ENCODE measurements at regions not wholly inside any gene's neighbourhood (a gene's known extent, or its start where the extent isn't known, plus 50 kb on each side); places are given as distances from the start of the nearest gene placed in this dataset.

GRCh38 chr5:42887575-42887974, 75.9 kb upstream of the SELENOP start (continued):
- no peak for TF ChIP-seq ZNF331 (CRISPR knock-in tag; IDR thresholded peaks at IDR 0.05; ENCODE audit: low read depth)
- TF ChIP-seq ZNF462 (CRISPR knock-in tag; IDR thresholded peaks at IDR 0.05) = no peak
- no peak for TF ChIP-seq CREB1 (CRISPR knock-in tag; IDR thresholded peaks at IDR 0.05; ENCODE audit: low read depth)
- TF ChIP-seq NANOG (IDR thresholded peaks at IDR 0.05; ENCODE audit: borderline replicate concordance) = no peak

GRCh38 chr5:42887097-42887496, 75.4 kb upstream of the SELENOP start:
- H3K4me3 Mint-ChIP-seq = no peak overlapping the region
- H3K79me2 ChIP-seq (replicated peaks; ENCODE audit: insufficient read depth) = no peaks in the 10 kb centered on the region
- no peak for ATAC-seq
- H3F3A ChIP-seq (replicated peaks; ENCODE audit: low read depth) = no peaks in the 10 kb centered on the region
- H3K27me3 Mint-ChIP-seq (ENCODE audit: insufficient read depth, low read depth, poor library complexity) = no peaks in the 10 kb centered on the region
- no peaks in the 10 kb centered on the region for H3K27me3 ChIP-seq (ENCODE audit: insufficient read depth)
- peaks cover 2% of the 10 kb centered on the region; the same call in 2 of the 3 replicates for H3K9me3 Mint-ChIP-seq
- no peaks in the 10 kb centered on the region for H3K4me1 ChIP-seq (ENCODE audit: insufficient read depth)
- no peaks in the 10 kb centered on the region for H3K36me3 Mint-ChIP-seq (ENCODE audit: low read depth)
- no peaks in the 10 kb centered on the region for H4K20me1 ChIP-seq (replicated peaks; ENCODE audit: insufficient read depth)
- H3K36me3 ChIP-seq (ENCODE audit: insufficient read depth) = no peaks in the 10 kb centered on the region
- no peak for DNase-seq (ENCODE audit: low spot score)
- H3K27ac ChIP-seq (ENCODE audit: low read depth) = no peak overlapping the region
- no peak overlapping the region for H3K4me3 ChIP-seq
- H3K9me2 ChIP-seq (ENCODE audit: insufficient read depth) = no peaks in the 10 kb centered on the region
- H3K4me1 Mint-ChIP-seq = no peaks in the 10 kb centered on the region
- H2AFZ ChIP-seq = no peak overlapping the region
- H3K27ac Mint-ChIP-seq = no peak overlapping the region
- no peak overlapping the region for H3K4me2 ChIP-seq
- TF ChIP-seq EZH2 (IDR thresholded peaks at IDR 0.05; ENCODE audit: low read depth, unreplicated experiment) (no peak), ZNF114 (CRISPR knock-in tag; IDR thresholded peaks at IDR 0.05) (no peak), STAT1 (IDR thresholded peaks at IDR 0.05; ENCODE audit: unreplicated experiment) (no peak), NANOG (IDR thresholded peaks at IDR 0.05; ENCODE audit: borderline replicate concordance) (no peak), JUNB (IDR thresholded peaks at IDR 0.05; ENCODE audit: unreplicated experiment) (no peak), EZH2phosphoT487 (IDR thresholded peaks at IDR 0.05; ENCODE audit: unreplicated experiment) (no peak), CREB1 (CRISPR knock-in tag; IDR thresholded peaks at IDR 0.05; ENCODE audit: low read depth) (no peak), POLR2AphosphoS5 (IDR thresholded peaks at IDR 0.05; ENCODE audit: low read depth) (no peak), CTCF (conservative IDR thresholded peaks at IDR 0.05; ENCODE audit: low read depth in 2 of 2) (no peak), ZNF331 (CRISPR knock-in tag; IDR thresholded peaks at IDR 0.05; ENCODE audit: low read depth) (no peak)
- TF ChIP-seq, protein P1, sequence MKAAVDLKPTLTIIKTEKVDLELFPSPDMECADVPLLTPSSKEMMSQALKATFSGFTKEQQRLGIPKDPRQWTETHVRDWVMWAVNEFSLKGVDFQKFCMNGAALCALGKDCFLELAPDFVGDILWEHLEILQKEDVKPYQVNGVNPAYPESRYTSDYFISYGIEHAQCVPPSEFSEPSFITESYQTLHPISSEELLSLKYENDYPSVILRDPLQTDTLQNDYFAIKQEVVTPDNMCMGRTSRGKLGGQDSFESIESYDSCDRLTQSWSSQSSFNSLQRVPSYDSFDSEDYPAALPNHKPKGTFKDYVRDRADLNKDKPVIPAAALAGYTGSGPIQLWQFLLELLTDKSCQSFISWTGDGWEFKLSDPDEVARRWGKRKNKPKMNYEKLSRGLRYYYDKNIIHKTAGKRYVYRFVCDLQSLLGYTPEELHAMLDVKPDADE (IDR thresholded peaks at IDR 0.05) = no peak
- TF ChIP-seq, protein P2, sequence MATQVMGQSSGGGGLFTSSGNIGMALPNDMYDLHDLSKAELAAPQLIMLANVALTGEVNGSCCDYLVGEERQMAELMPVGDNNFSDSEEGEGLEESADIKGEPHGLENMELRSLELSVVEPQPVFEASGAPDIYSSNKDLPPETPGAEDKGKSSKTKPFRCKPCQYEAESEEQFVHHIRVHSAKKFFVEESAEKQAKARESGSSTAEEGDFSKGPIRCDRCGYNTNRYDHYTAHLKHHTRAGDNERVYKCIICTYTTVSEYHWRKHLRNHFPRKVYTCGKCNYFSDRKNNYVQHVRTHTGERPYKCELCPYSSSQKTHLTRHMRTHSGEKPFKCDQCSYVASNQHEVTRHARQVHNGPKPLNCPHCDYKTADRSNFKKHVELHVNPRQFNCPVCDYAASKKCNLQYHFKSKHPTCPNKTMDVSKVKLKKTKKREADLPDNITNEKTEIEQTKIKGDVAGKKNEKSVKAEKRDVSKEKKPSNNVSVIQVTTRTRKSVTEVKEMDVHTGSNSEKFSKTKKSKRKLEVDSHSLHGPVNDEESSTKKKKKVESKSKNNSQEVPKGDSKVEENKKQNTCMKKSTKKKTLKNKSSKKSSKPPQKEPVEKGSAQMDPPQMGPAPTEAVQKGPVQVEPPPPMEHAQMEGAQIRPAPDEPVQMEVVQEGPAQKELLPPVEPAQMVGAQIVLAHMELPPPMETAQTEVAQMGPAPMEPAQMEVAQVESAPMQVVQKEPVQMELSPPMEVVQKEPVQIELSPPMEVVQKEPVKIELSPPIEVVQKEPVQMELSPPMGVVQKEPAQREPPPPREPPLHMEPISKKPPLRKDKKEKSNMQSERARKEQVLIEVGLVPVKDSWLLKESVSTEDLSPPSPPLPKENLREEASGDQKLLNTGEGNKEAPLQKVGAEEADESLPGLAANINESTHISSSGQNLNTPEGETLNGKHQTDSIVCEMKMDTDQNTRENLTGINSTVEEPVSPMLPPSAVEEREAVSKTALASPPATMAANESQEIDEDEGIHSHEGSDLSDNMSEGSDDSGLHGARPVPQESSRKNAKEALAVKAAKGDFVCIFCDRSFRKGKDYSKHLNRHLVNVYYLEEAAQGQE (IDR thresholded peaks at IDR 0.05; ENCODE audit: unreplicated experiment) = no peak

Data from GM23338 (cell line).